Retina (tissue), 1 donor: ENCODE measurements at regions not wholly inside any gene's neighbourhood (a gene's known extent, or its start where the extent isn't known, plus 50 kb on each side); places are given as distances from the start of the nearest gene placed in this dataset.
"Not testable (repeated sequence)": the region's sequence is repeated elsewhere in the genome, so short reads cannot be mapped to it uniquely, and the experiment has no call there.

Source experiments
- DNase-seq: peaks from one replicate; pipeline ENCODE4 v3.0.0-alpha.2; 2016

DNA sequence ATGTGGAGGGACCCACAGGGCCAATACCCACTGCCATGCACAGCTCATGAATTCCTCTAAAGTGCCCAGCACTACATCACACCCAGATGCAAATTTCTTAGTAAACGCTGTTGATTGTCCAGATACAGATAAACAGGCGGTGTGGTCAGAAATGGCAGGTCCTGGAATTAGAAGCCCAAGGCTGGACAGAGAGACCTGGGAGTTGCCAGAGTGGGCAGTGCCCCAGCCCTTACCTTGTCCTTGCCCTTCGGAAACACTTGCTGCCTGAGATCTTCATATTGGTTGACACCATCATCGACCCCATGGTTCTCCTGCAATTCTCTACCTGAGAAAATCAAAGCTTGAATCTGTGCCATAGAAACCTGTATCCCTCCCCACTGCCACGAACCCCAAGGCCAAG lies 149.3 kb upstream of the ETV3 start:
- no peak for DNase-seq

DNA sequence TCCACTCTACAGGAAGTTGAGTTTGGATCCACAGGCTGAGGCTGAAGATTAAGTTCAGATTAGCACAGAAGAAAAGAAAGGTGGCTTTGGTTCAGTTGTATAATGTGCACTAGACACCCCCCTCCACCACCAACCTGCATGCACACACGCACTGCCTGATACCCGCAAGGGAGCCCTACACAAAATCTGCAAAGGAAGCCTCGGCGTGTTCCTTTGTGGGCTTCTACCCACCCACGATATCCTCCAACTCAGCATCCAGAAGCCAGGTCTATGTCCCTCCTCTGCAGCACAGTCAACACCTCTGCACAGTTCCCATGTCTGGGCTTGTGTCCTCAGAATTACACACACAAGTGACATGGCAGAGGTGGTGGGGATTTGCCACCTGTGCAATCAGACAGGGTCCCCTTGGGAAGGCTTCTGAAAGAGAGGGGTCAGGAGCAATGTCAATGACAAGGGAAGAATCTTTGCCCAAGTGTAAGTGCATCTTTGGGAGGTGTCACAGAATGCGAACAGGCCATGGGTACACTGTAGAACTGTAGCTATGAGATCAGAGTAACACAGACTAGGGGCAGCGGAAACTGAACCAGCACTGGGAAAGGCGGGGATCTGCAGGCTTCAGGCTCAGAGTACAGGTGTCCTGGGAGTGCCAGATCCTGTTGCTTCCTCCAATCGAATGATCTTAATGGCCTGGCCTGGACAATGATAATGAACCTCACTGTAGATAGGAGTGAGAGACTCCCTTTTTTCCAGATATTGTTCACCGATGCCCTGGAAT lies 148.6 kb upstream of the ETV3 start:
- no peak for DNase-seq

DNA sequence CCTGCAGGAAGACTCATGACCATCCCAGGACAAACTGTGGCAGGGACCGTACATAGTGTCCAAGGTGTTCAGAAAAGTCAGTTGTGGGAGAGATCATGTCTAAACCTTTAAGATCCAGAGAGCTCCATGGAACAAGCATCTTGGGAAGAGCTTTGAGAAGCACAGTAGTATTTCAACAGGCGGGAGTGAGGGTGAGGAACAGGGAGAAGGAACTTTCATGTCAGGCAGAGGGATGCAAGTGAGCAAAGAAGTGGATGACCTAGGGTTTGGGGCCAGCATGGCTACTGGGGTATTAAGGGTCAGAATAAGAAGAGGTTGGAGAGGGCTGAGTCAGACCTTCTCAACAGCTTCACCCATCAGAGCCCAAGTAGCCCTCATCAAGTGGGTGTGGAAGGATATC lies 147.9 kb upstream of the ETV3 start:
- no peak for DNase-seq

DNA sequence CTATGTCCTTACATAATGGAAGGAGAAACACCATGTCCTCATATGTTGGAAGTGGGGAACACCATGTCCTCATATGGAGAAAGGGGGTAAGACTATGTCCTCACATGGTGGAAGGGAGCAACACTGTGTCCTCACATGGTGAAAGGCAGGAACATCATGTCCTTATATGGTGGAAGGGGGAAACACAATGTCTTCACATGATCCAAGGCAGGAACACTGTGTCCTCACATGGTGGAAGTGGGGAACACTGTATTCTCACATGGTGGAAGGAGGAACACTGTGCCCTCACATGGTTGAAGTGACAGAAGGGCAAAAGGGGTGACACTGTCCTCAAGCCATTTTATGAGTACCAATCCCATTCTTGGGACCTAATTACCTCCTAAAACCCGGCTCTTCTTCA lies 146.3 kb upstream of the ETV3 start:
- no peak for DNase-seq

DNA sequence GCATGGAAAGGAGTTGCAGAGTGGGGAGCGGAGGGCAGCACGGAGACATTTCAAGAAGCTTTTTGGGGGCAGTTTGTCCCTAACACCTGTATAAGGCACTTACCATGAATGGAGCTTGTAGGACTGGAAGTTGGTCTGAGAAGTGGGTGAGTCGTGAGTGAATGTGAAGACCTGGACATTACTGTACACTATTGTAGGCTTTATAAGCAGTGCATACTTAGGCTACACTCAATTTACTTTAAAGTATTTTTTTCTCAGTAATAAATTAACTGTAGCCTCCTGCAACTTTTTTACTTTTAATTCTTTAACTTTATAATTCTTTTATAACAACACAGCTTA lies 141.6 kb upstream of the ETV3 start:
- DNase-seq: no peak

DNA sequence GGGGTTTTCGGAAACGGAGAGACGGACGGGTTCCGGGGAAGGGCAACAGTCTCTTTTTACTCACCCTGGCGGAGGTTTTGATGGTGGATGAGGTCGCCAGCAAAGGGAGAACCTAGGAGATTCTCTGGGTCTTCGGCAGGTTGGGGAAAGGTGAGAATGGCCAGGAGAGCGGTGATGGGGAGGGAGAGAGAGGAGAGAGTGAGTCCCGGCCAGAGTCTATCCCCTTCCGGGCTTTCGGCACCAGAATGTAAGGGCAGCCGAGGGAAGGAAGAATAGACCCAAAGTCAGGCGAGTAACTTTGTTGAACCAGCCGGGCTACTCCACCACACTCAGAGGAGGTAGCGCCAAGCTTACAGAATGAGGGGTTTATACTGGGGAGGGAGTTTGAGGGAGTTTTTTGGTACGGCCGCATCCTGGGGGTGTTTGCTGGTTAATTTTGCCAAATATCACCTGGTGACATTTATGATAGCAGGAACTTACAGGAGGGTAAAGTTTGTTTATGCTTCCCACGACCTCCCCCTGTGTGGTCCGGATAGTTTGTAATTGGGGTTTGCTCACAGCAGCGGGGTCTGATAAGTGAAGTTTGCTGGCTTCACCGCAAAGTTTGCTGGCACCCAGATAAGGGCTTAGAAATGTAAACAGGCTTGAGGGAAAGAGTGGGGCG lies 141.1 kb upstream of the ETV3 start:
- DNase-seq: no peak

DNA sequence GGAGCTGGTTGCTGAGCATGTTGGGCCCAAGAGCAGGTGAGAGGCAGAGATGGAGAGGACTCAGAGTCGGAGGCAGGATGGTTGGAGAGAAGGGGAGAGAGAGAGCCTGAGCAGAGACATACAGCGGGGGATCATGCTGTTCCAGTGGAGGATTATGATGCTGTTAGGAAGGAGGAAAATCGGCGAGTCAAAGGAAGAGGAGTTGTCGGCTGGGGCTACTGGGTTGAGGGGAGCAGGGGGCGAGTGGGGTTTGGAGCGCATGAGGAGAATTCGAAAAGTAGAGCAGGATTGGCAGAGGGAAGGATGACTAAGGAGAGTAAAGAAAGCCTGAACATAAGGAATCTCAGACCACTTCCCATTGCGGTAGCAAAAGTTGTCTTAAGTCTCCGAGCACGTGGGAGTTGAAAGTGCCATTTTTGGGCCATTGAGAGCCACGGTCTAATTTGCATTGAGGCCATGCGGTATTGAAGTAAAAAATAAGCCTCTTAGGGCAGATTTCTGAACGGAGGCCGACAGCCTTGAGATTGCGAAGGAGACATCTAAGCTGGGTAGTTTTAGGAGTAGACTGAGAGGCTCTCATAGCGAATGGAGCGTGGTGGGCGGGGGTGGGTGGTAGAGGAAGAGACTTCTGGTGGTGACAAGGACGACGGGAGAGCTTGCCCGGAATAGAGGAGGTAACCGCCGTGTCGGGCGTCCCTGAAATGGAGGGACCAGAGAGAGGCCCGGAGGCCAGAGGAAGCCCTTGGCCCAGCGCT lies 140.4 kb upstream of the ETV3 start:
- no peak for DNase-seq

DNA sequence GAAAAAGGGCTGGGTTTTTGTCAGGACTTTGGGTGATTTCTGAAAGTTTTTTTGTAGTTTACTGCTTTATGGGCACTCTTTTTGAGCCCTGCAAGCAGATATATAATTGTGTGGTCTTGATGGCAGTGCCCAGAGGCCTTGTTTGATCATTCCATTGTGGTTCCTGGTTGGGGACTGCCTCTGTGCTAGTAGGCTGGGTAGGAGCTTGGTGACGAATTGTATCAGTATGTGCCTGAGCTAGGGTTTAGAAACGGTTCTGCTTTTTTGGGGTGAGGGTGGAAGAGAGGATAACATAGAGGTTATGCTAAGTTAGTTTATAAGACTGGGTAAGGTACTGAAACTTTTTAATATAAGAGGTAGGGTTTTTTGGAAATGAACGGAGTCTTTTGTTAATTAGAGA lies 139.7 kb upstream of the ETV3 start:
- no peak for DNase-seq

DNA sequence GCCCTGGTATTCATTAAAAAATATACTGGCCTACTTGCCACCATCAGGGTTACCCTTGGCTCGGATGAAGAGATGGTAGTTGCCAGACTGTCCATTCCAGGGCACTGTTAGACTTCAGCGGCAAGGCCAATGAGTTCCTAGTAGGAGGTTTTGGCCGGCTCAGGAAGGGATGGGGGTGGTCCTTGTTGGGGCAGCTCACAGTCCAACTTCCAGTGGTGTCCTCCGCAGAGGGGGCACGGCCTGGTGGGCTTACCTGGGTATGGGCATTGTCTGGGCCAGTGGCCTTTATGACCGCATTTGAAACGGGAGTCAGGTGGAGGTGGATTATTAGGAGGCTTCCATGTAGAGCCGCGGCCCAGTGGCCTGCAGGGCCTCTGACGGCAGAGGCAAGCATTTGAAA lies 139.1 kb upstream of the ETV3 start:
- no peak for DNase-seq

DNA sequence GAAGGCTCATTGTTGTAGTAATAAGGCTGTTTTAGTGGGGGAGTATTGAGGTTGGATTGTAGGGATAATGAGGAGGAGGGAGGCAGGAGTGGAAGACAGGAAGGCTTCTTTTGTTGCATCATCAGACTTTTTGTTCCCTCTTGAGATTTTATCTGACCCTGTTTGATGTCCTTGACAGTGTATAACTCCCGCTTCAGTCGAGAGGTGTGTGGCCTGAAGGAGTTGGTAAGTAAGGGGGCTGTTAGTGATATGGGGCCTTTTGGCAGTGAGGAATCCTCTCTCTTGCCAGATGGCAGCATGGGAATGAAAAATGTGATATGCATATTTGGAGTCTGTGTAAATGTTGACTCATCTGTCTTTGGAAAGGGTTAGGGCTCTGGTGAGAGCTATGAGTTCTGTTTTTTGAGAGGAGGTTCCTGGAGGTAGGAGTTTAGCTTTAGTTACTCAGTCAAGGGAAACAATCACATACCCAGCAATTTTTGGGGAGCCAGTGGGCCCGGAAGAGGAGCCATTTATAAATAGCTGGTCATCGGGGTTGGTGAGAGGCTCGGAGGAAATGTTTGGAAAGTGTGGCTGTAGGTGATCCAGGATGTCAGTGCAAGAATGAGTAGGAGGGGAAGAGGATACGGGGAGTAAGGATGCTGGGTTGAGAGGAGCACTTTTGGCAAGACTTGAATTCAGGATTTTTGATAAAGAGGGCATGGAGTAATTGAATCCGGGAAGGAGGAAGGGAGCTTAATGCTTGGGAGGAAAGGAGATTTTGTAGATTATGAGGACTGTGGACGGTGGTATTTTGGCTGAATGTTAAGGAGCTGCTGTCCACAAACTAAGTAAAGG lies 136.7 kb upstream of the ETV3 start:
- no peak for DNase-seq

DNA sequence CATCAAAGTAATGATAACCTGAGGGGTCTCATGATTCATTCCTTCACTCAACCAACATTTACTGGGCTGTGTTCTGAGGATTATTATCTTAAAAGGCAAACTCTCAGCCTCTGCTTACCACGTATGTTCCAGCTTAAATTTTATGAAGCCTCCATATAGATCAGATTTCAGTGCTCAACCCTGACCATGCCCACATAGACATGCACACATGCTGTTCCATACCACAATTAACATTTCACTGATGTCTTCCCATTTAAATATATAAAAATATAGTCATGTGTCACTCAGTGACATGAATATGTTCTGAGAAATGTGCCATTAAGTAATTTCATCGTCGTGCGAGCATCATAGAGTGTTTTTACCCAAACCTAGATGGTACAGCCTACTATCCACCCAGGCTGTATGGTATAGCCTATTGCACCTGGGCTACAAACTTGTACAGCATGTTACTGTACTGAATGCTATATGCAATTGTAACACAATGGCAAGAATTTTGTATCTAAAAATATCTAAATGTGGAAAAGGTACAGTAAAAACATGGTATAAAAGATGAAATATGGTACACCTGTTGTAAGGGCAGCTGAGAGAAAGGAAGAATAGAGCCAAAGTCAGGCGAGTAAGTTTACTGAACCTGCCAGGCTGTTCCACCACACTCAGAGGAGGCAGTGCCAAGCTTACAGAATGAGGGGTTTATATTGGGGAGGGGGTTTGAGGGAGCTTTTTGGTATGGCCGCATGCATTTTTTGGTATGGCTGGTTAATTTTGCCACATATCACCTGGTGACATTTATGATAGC lies 134.7 kb upstream of the ETV3 start:
- no peak for DNase-seq

DNA sequence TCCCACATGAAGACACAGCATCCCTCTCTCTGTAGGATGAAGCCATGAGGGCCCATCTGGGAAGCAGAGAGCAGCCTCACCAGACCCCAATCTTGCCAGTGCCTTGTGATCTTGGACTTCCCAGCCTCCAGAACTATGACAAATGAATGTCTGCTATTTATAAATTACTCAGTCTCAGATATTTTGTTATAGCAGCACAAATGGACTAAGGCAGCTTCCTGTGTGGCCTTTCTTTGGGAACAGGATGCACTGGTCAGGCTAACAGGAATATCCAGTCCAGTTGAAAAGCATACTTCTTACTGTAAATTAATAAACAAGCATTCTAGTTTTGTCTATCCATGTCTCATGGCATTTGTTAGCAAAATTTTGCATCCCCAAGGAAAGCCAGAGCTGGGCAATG lies 134.1 kb upstream of the ETV3 start:
- no peak for DNase-seq

DNA sequence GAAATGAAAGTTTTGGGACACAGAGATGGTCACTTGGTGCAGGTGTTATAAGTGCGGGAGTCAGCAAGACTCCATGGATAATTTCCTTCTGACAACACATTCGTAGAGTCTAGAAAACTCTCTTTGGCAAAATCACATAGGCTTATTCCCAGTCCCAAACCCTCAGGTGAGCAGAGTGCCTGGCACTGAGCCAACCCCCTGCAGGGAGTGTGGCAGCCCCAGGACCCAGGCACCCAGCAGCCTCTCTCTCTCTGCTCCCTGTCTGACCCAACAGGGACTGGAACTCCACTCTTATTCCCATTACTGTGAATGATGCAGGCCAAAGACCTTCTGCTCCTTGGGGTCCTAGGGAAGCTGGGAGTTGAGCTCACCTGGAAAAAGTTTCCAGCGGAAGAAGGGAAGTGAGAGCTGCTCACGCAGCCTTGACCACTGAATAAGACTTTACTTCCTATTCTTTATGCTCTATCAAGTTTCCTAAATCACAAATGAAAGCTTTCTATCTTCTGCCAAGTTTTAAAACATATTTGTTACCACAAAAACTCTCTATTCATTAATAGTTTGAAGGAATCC lies 132.6 kb upstream of the ETV3 start:
- no peak for DNase-seq

DNA sequence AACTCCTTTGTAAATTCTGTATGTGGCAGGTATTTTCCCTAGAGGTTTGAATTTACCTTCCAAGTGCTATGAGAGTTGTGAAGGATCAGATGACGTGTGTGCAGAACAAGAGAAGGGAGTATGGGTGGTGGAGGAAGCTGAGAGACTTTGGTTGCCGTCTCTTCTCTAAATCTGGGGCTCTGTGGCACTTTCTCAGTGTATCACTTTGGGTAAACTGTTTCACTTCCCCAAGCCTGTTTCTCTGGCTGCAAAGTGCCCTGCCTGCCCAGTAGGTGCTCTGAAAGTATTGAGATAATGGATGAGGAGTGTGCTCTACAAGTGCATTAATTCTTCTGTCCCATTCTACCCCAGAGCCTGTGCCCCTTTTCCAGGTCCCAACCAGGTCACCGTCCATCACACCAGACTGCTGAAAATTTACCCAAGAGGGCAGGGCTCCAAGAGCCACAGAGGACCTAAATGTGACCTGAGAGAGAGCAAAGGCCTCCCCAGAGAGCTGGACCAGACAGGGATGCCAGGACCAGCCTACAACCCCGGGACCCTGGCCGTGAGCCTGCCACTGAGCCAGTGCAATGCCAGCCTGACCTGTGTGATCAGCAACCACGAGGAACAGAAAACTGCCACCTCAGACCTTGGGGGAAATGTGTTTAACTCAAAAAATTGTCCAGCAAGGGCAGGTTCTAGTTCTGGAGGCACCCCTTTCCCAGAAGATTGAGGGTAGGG lies 131.6 kb upstream of the ETV3 start:
- DNase-seq: no peak

DNA sequence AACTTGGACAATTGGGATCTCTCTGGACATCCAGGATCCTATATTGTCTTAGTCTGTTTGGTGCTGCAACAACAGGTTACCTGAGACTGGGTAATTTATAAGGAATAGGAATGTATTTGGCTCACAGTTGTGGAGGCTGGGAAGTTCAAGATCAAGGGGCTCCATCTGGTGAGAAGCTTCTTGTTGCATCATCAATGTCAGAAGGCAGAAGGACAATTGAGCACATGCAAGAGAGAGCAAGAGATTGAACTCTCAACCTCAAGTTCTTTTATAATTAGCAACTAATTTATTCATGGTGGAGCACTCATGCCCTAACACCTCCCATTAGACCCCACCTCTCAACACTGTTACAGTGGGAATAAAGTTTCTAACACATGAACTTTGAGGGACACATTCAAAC lies 124.7 kb upstream of the ETV3 start:
- DNase-seq: no peak

DNA sequence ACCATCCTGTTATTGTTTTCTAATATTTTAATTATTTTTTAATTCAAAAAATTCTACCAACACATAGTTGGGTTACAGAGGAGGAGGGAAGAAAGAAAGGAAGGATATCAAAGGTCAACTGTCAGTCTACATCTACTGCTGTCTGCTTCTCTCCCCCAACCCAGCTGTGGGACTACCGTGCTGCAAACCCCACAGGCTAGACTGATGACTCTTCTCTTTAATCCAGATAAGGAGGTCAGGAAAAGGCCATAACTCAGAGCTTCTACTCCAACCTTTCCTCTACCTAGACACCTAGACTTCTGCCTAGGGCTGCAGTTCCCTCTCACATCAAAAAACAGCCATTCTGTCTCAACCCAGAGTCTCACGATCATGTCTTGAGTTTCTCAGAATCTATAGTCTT lies 124.2 kb upstream of the ETV3 start:
- DNase-seq: no peak

DNA sequence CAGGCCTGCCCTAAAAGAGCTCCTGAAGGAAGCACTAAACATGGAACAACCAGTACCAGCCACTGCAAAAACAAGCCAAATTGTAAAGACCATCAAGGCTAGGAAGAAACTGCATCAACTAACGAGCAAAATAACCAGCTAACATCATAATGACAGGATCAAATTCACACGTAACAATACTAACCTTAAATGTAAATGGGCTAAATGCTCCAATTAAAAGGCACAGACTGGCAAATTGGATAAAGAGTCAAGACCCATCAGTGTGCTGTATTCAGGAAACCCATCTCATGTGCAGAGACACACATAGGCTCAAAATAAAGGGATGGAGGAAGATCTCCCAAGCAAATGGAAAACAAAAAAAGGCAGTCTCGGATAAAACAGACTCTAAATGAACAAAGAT lies 117.7 kb upstream of the ETV3 start:
- DNase-seq: not testable (repeated sequence)

DNA sequence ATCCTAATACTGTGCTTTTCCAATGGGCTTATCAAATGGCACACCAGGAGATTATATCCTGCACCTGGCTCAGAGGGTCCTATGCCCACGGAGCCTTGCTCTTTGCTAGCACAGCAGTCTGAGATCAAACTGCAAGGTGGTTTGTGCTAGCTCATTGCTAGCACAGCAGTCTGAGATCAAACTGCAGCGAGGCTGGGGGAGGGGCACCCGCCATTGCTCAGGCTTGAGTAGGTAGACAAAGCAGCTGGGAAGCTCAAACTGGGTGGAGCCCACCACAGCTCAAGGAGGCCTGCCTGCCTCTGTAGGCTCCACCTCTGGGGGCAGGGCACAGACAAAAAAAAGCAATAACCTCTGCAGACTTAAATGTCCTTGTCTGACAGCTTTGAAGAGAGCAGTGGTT lies 116.0 kb upstream of the ETV3 start:
- DNase-seq: not testable (repeated sequence)

DNA sequence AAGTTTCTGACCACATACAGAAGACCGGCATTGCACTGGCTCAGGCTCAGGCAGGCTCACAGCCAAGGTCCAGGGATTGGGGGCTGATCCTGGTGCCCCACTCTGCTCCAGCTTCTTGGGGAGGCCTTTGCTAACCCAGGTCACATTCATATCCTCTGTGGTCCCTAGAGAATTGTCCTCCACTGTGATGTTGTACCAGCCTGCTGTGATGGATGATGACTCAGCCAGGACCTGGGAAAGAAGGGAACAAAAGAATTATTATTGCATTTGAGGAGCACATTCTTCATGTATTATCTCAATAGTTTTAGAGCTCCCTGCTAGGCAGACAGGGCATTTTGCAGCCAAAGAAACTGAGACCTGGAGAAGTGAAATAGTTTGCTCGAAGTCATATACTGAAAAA lies 114.3 kb upstream of the ETV3 start:
- no peak for DNase-seq

DNA sequence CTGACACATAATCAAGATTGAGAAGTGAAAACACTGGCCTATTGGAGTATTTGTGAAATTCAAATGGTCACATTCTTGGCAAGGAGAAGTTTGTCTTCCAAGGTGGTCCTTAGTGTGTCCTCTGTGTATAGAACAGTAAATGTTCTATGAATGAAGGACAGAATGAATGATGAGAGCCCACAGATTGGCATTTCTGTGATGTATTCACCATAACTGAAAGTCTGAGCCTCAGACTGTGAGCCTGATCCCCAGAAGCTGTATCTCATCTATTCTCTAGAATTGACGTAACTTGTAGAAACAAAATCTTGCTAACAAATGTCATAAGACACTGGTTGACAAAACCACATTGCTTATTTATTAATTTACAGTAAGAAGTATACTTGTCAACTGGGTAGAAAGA lies 111.5 kb upstream of the ETV3 start:
- no peak for DNase-seq

DNA sequence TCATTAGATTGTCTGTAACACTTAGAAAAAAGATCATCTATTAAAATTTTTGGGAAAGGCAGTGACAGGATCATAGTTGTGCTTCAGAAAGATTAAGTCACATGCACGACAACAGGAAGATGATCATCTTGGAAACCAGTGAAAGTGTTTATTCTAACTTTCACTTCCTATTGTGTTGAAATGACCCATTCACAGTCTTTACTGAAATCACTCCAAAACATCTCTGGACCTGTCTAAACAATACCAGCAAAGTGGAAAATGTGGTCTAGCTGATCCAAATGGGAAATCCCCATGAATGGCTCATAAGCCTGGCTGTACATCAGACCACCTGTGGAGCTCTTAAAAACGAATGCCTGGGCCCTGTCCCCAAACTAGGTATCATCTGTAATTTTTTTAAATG lies 111.1 kb upstream of the ETV3 start:
- DNase-seq: no peak

DNA sequence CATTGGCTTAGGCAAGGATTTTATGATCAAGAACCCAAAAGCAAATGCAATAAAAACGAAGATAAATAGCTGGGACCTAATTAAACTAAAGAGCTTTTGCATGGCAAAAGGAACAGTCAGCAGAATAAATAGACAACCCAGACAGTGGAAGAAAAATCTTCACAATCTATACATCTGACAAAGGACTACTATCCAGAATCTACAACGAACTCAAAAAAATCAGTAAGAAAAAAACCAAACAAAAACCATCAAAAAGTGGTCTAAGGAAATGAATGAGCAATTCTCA lies 109.5 kb upstream of the ETV3 start:
- not testable (repeated sequence) for DNase-seq
